ENCODE measurements at regions not wholly inside any gene's neighbourhood (a gene's known extent, or its start where the extent isn't known, plus 50 kb on each side); places are given as distances from the start of the nearest gene placed in this dataset.
A peak's percentile ranks its signal among the peaks of the same experiment; 100 is the strongest.

DNA sequence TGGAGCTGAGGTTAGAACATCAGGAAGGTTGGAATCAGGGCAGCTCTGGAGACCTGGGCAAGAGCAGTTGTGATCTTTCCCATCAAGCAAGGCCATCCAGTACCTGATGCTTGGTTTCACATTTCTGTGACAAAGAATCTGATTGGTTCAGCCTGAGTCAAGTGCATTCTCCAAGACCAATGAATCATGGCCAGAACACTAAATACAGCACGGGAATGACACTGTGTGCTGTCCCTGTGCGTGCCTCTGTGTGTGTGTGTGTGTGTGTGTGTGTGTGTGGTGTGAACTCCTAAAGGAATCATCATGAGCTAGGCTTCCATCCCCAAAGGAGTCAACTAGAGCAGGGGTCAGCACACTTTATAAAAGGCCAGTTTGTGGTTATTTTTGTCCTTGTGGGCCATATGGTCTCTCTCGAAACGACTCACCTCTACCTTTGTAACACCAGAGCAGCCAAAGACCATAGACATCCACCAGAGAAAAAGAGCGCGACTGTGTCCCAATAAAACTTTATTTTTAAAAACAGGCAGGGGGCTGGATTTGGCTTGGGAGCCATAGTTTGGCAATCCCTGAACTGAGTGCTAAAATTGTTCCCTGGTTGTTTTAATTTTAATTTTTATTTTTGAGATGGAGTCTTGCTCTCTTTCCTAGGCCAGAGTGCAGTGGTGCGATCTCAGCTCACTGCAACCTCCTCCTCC, 99.7 kb downstream of the INHBB start:
- H3K27ac ChIP-seq (ENCODE audit: low read length), result no peak overlapping the region
- POLR2A ChIA-PET (ENCODE audit: unreplicated experiment), result no interaction called here
- no TSS peak for BruUV-seq (replicated peaks)
- H3K4me1 ChIP-seq (ENCODE audit: insufficient read depth, low read length), result peaks cover 18% of the 10 kb centered on the region
- intact Hi-C loops (cut with micrococcal nuclease), result no loop called here
- CTCF ChIA-PET, result no interaction called here
- H3K9ac ChIP-seq (ENCODE audit: low read length), result no peak overlapping the region
- H3K9me2 ChIP-seq (replicated peaks; ENCODE audit: low read length), result no peaks in the 10 kb centered on the region
- no peak overlapping the region for H3K4me3 ChIP-seq (ENCODE audit: low read length)
- H2AFZ ChIP-seq (ENCODE audit: low read length), result no peak overlapping the region
- H3K9me3 ChIP-seq (ENCODE audit: low read length), result no peaks in the 10 kb centered on the region
- no peaks in the 10 kb centered on the region for H3K36me3 ChIP-seq (ENCODE audit: low read depth, low read length)
- H3K79me2 ChIP-seq (ENCODE audit: low read length), result no peaks in the 10 kb centered on the region
- H3F3A ChIP-seq (ENCODE audit: low read length, unreplicated experiment), result no peaks in the 10 kb centered on the region
- ATAC-seq, result no peak
- no peak overlapping the region for H3K4me2 ChIP-seq (ENCODE audit: low read length)
- H4K20me1 ChIP-seq (ENCODE audit: low read length), result no peaks in the 10 kb centered on the region
- H3K27me3 ChIP-seq (ENCODE audit: low read length), result no peaks in the 10 kb centered on the region
- DNase-seq, result peak; percentile 51
- TF ChIP-seq, protein P1, sequence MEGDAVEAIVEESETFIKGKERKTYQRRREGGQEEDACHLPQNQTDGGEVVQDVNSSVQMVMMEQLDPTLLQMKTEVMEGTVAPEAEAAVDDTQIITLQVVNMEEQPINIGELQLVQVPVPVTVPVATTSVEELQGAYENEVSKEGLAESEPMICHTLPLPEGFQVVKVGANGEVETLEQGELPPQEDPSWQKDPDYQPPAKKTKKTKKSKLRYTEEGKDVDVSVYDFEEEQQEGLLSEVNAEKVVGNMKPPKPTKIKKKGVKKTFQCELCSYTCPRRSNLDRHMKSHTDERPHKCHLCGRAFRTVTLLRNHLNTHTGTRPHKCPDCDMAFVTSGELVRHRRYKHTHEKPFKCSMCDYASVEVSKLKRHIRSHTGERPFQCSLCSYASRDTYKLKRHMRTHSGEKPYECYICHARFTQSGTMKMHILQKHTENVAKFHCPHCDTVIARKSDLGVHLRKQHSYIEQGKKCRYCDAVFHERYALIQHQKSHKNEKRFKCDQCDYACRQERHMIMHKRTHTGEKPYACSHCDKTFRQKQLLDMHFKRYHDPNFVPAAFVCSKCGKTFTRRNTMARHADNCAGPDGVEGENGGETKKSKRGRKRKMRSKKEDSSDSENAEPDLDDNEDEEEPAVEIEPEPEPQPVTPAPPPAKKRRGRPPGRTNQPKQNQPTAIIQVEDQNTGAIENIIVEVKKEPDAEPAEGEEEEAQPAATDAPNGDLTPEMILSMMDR (conservative IDR thresholded peaks at IDR 0.05; ENCODE audit: low read depth, low read length), result no peak
- TF ChIP-seq EZH2phosphoT487 (IDR thresholded peaks at IDR 0.05; ENCODE audit: borderline replicate concordance, low read length) (no peak), EZH2 (IDR thresholded peaks at IDR 0.05; ENCODE audit: low read length, unreplicated experiment) (no peak)

DNA sequence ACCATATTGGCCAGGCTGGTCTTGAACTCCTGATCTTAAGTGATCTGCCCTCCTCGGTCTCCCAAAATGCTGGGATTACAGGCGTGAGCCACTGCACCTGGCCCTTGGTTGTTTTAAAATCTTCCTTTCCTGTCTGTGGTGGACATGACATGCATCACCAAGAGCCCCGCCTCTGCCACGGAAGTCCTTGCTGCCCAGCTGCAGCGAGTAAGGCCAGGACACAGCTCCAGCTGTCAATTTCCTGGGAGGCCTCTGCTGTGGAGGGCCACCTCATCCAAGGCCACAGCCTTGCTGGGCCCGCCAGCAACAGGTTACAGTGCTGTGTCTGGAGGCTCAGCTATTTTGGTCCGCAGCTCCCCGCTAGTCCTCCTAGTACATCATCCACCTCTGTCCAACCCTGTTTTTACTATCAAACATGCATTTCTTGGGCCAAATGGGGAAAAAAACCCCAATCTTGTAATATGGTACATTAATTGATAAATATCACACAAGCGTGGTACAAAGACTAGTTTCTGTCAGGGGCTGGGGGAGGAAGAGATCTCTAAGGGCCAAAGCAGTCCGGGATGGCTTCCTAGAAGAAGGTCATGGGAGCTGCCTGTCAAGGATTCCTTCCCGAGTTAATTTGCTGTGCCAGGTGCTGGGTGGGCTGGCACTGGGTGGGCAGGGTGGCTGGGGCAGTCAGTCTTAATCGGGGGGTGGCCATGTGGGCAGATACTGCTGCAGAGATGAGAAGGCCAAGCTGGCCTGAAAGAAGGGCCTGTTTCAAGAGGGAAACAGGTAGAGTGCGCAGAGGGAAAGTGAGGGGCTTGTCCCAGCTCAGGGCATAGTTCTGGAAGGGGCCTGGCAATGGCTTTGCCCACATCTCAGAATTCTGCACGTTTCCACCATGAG, 100.5 kb downstream of the INHBB start:
- Histone ChIP-seq H3K4me1 (ENCODE audit: insufficient read depth, low read length) (peaks cover 16% of the 10 kb centered on the region), H3K79me2 (ENCODE audit: low read length) (no peaks in the 10 kb centered on the region), H3F3A (ENCODE audit: low read length, unreplicated experiment) (no peaks in the 10 kb centered on the region), H2AFZ (ENCODE audit: low read length) (no peak overlapping the region), H3K9ac (ENCODE audit: low read length) (no peak overlapping the region), H3K27me3 (ENCODE audit: low read length) (no peaks in the 10 kb centered on the region), H3K4me2 (ENCODE audit: low read length) (no peak overlapping the region), H3K27ac (ENCODE audit: low read length) (no peak overlapping the region), H3K9me3 (ENCODE audit: low read length) (no peaks in the 10 kb centered on the region), H4K20me1 (ENCODE audit: low read length) (no peaks in the 10 kb centered on the region), H3K9me2 (replicated peaks; ENCODE audit: low read length) (no peaks in the 10 kb centered on the region), H3K4me3 (ENCODE audit: low read length) (no peak overlapping the region), H3K36me3 (ENCODE audit: low read depth, low read length) (no peaks in the 10 kb centered on the region)
- intact Hi-C loops (cut with micrococcal nuclease), result no loop called here
- no TSS peak for BruUV-seq (replicated peaks)
- ATAC-seq (no peak), DNase-seq (no peak)
- POLR2A ChIA-PET (ENCODE audit: unreplicated experiment), result no interaction called here
- CTCF ChIA-PET, result no interaction called here
- TF ChIP-seq EZH2phosphoT487 (IDR thresholded peaks at IDR 0.05; ENCODE audit: borderline replicate concordance, low read length) (no peak), EZH2 (IDR thresholded peaks at IDR 0.05; ENCODE audit: low read length, unreplicated experiment) (no peak)
- TF ChIP-seq, protein P1 (conservative IDR thresholded peaks at IDR 0.05; ENCODE audit: low read depth, low read length), result no peak

All from PC-3 (cell line).